GM21529 (cell line): ENCODE measurements at regions not wholly inside any gene's neighbourhood (a gene's known extent, or its start where the extent isn't known, plus 50 kb on each side); places are given as distances from the start of the nearest gene placed in this dataset.
"Not testable (repeated sequence)": the region's sequence is repeated elsewhere in the genome, so short reads cannot be mapped to it uniquely, and the experiment has no call there.

Experiments used
- ATAC-seq: cut with Tn5 transposase; IDR thresholded peaks from one replicate; pipeline ENCODE4 v1.9.1; 2021; ENCODE audit not compliant: unreplicated experiment

DNA sequence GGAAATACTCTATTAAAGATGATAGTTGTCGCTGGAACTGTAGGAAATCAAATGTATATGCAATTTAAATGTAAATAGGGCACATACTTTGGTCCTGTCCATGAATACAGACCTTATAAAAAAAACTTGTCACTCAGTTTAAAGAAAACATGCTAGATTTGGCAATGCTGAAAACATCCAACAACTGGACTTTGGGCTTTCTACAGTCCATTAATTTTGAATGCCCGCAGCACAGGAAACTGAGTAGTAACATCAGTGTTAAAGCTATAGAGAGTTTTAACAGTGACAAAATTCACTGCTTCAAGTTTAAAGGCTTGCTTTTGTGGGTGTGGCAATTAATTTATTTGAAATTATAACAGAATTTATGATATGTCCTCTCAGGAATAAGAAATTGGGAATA is 578.4 kb downstream of the TRIML1 start:
- ATAC-seq, result no peak

DNA sequence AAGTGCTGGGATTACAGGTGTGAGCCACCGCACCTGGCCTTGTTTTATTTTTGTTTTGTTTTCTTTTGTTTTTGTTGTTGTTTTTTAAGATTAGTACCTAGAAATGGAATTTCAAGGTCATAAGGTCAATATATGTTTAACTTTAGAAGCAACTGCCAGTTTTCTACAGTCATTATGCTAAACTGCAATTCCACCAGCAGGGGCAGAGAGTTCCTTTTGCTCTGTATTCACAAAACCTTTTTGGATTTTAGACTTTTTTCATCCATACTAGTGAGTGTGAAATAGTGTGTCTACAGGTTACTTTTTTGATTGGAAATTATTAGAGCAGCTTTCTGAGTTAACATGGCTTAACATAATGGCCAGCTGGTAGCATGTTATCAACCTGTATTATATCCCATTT is 580.6 kb downstream of the TRIML1 start:
- ATAC-seq, result no peak

GRCh38 chr4:188722911-188723310 is 583.7 kb downstream of the TRIML1 start:
- no peak for ATAC-seq

DNA sequence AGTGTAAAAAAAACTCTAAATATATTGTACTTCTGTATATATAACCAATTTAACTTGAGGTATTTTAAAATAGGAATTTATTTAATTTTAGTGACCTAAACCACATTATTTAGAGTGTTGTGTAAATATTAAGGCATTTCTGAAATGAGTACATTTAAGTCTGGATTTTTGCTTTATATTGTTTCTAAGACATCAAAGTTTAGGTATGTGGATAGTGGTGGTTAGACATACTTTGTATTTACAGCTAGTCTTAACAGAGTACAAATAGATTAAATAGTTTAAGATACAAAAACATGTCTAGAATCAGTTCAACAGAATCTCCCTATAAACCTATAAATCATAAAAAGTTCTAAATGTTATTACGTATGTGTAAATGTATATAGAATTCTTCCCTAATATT is 588.5 kb downstream of the TRIML1 start:
- ATAC-seq, result no peak

GRCh38 chr4:188728359-188728758 is 589.1 kb downstream of the TRIML1 start:
- ATAC-seq, result no peak

- no peak for ATAC-seq
These were observed 592.9 kb downstream of the TRIML1 start for GRCh38 chr4:188732131-188732530.

DNA sequence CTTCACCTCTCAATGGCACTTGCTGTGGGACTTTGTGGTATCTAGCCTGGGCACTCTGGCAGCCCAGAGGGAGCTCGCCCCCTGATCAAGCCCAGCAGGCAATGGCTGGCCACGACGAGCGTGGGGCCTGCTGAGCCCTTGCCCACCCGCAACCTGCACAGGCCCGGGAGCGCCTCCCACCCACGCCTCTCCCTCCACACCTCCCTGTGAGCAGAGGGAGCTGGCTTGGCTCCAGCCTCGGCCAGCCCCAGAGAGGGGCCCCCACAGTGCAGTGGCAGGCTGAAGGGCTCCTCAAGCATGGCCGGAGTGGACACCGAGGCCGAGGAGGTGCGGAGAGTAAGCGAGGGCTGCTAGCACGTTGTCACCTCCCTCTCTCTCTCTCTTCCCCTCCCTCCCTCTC is 595.8 kb downstream of the TRIML1 start:
- no peak for ATAC-seq

- ATAC-seq, result no peak
These were observed 598.2 kb downstream of the TRIML1 start for GRCh38 chr4:188737251-188738002.

DNA sequence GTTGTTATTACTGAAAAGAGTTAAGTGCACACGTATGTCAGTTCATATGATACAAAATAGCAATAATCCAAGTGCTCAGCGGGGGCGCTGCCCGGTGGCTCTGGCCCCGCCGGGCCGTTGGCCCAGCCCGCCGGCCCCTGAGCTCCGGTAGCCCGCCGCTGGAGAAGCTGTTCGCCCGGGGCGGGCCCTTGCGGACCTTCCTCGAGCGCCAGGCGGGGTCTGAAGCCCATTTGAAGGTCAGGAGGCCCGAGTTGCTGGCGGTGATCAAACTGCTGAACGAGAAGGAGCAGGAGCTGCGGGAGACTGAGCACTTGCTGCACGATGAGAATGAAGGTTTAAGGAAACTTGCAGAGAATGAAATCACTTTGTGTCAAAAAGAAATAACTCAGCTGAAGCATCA is 599.0 kb downstream of the TRIML1 start:
- not testable (repeated sequence) for ATAC-seq

GRCh38 chr4:188740172-188740571 is 600.9 kb downstream of the TRIML1 start:
- not testable (repeated sequence) for ATAC-seq

GRCh38 chr4:188740791-188741190 is 601.5 kb downstream of the TRIML1 start:
- not testable (repeated sequence) for ATAC-seq

GRCh38 chr4:188754372-188755002 is 615.2 kb downstream of the TRIML1 start:
- ATAC-seq, result no peak

DNA sequence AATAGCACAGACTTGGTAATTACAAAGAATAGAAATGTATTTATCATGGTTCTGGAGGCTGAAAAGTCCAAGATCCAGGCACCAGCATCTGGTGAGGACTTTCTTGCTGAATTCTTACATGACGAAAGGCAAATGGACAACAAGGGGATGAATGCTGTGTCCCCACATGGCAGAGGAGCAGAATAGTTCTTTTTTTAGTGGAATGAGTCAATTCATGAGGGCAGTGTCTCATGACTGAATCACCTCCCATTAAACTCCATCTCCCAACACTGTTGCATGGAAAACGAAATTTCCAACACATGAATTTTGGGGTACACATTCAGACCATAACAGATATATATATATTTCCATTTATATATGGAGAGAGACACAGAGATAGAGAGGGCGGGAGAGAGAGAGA is 628.3 kb downstream of the TRIML1 start:
- no peak for ATAC-seq

DNA sequence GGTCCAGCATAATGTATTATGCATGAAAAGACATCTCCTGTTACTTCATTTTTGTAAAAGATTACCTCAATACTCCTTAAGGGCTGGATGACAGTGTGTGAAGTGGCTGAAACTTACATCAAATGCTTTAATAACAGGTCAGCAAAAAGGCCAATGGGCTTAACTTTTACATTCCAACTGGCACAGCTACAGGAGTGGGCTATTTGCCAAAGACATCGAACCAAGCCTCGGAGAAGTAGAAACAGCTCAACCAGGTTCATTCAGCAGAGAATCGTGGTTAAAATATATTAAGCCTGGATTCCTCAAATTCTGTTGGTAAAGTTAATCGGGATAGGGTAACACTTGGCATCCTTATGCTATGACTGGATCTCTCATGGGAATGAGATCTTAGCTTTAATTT is 639.7 kb downstream of the TRIML1 start:
- no peak for ATAC-seq

GRCh38 chr4:188779581-188779980 is 640.3 kb downstream of the TRIML1 start:
- no peak for ATAC-seq

GRCh38 chr4:188780028-188780427 is 640.8 kb downstream of the TRIML1 start:
- ATAC-seq, result no peak

DNA sequence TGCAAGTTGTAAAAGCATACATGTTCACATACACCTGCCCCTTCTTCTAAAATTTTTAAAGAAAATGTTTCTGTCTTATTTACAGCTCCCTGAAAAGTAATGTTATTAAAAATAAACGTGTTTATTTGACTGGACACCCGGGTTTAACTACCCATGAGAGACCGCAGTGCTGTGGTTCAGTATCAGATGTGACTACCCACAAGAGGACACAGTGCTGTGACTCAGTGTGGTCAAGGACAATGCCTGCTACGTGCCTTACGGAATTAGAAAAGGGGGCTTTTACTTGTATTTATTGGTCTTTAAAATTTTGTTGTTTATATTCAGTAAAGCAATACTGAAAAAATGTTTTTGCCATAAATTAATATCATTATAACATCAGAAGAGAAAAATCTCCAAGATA is 641.4 kb downstream of the TRIML1 start:
- no peak for ATAC-seq

DNA sequence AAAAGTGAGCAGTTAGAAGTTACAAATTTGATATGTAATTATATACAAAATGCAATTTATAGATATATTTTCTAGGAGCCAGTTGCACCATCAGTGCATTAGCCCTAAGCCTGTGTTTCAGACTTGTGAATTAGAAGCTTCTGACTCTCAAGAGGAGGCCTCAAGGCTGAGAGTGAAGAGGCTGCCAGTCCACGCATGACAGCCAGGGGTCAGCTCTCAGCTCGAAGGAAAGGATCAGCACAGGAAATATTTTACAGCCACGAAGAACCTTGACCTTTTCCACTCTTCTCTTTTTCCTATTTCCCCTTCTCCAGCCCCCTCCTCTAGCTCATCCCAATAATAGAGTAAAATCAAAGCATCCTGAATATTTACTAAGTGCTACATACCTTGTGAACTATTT is 642.4 kb downstream of the TRIML1 start:
- no peak for ATAC-seq

DNA sequence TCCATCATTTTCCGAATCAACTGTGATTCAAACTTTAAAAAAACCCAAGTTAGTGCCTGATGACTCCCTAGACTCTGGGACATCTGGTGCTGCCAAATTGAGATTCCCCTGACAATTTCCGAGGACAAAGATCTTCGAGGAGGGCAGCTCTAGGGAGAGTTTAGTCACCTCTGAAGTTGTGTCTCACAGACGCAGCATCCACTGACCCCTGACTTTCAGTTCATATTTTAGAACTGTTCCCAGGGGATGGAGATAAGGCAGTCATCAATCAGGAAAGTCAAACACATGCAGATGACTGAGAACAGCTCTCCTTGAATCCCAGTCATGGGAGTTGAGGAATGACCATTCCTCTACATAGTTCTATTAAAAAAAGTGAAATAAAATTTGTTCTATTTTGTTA is 643.9 kb downstream of the TRIML1 start:
- ATAC-seq, result no peak

DNA sequence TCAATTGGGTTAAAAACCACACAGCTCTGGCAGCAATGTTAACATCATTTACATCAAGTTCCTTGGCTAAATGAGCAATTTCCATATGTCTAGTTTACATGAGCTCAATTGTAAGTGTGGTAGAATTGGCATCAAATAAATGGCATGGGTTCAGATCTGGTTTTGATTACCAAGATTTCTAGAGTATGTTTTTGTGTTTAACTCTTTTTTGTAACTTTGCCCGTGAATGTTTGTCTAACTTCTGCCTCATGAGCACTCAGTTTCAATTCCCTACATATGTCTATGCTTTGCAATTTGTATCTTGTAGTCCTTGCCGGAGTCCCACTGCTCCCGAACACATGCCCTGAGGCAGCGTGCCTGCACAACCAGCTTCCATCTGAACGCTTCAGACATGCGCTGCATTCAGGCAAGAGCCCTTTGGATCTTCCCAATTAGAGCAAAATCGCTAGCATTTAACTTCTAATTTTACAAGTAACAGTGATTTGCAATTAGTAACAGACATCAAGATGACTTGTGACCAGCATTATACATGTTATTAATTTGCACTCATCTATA is 644.4 kb downstream of the TRIML1 start:
- no peak for ATAC-seq

GRCh38 chr4:188796600-188796999 is 657.4 kb downstream of the TRIML1 start:
- ATAC-seq, result not testable (repeated sequence)

- not testable (repeated sequence) for ATAC-seq
These were observed 657.8 kb downstream of the TRIML1 start for GRCh38 chr4:188797011-188797410.
